Cardiac septum (tissue), 1 donor: ENCODE measurements at regions not wholly inside any gene's neighbourhood (a gene's known extent, or its start where the extent isn't known, plus 50 kb on each side); places are given as distances from the start of the nearest gene placed in this dataset.
"Not testable (repeated sequence)": the region's sequence is repeated elsewhere in the genome, so short reads cannot be mapped to it uniquely, and the experiment has no call there.

Experiments
- DNase-seq: peaks from one replicate; pipeline ENCODE4 v3.0.0-alpha.2; 2020; ENCODE audit warnings: low spot score
- intact Hi-C: fragments of 100-400 bp; cut with DNase I; formaldehyde crosslinking; loops from one replicate; pipeline ENCODE4 v1.14.0; 2022
- donor health status: DM: no; HTN: no; CAD: no.

- no peak for DNase-seq
- intact Hi-C loops, result no loop called here
Observed at GRCh38 chr9:1115370-1115769, 65.2 kb downstream of the DMRT2 start.

GRCh38 chr9:1117439-1117838 lies 67.3 kb downstream of the DMRT2 start:
- no peak for DNase-seq
- intact Hi-C loops, result no loop called here

- DNase-seq, result no peak
- intact Hi-C loops, result no loop called here
Observed at GRCh38 chr9:1120500-1121165, 70.5 kb downstream of the DMRT2 start.

GRCh38 chr9:1125741-1126140 lies 75.6 kb downstream of the DMRT2 start:
- intact Hi-C loops, result no loop called here
- no peak for DNase-seq

GRCh38 chr9:1128046-1128445 lies 77.9 kb downstream of the DMRT2 start:
- DNase-seq, result no peak
- intact Hi-C loops, result no loop called here

- intact Hi-C loops, result no loop called here
- DNase-seq, result no peak
Observed at GRCh38 chr9:1129382-1129781, 79.2 kb downstream of the DMRT2 start.

- DNase-seq, result no peak
- intact Hi-C loops, result no loop called here
Observed at GRCh38 chr9:1140057-1140456, 89.9 kb downstream of the DMRT2 start.

- no peak for DNase-seq
- intact Hi-C loops, result no loop called here
Observed at GRCh38 chr9:1151691-1152090, 101.5 kb downstream of the DMRT2 start.

- intact Hi-C loops, result no loop called here
Observed at GRCh38 chr9:1152171-1152570, 102.0 kb downstream of the DMRT2 start.

GRCh38 chr9:1154739-1155138 lies 104.6 kb downstream of the DMRT2 start:
- intact Hi-C loops, result no loop called here
- no peak for DNase-seq

More at GRCh38 chr9:1152171-1152570, 102.0 kb downstream of the DMRT2 start:
- DNase-seq, result no peak

- no peak for DNase-seq
- intact Hi-C loops, result no loop called here
Observed at GRCh38 chr9:1155602-1156001, 105.4 kb downstream of the DMRT2 start.

- intact Hi-C loops, result no loop called here
- no peak for DNase-seq
Observed at GRCh38 chr9:1156794-1157550, 106.8 kb downstream of the DMRT2 start.

- intact Hi-C loops, result no loop called here
- DNase-seq, result no peak
Observed at GRCh38 chr9:1157836-1158235, 107.7 kb downstream of the DMRT2 start.

- intact Hi-C loops, result no loop called here
- no peak for DNase-seq
Observed at GRCh38 chr9:1170918-1171317, 120.8 kb downstream of the DMRT2 start.

GRCh38 chr9:1171546-1171945 lies 121.4 kb downstream of the DMRT2 start:
- DNase-seq, result no peak
- intact Hi-C loops, result no loop called here

GRCh38 chr9:1173211-1173610 lies 123.1 kb downstream of the DMRT2 start:
- intact Hi-C loops, result no loop called here
- no peak for DNase-seq

GRCh38 chr9:1173993-1174392 lies 123.8 kb downstream of the DMRT2 start:
- intact Hi-C loops, result no loop called here

GRCh38 chr9:1179366-1179765 lies 129.2 kb downstream of the DMRT2 start:
- DNase-seq, result no peak
- intact Hi-C loops, result no loop called here

More at GRCh38 chr9:1173993-1174392, 123.8 kb downstream of the DMRT2 start:
- no peak for DNase-seq

GRCh38 chr9:1184146-1184545 lies 134.0 kb downstream of the DMRT2 start:
- DNase-seq, result no peak
- intact Hi-C loops, result no loop called here

- DNase-seq, intact Hi-C loops: not testable (repeated sequence)
Observed at GRCh38 chr9:1187137-1187536, 137.0 kb downstream of the DMRT2 start.

- intact Hi-C loops, DNase-seq: not testable (repeated sequence)
Observed at GRCh38 chr9:1195636-1196035, 145.5 kb downstream of the DMRT2 start.
